HuH-7.5 (cell line): ENCODE measurements at regions not wholly inside any gene's neighbourhood (a gene's known extent, or its start where the extent isn't known, plus 50 kb on each side); places are given as distances from the start of the nearest gene placed in this dataset.

Experiments used
- DNase-seq: peaks from one replicate; pipeline ENCODE4 v3.0.0; 2011; ENCODE audit warnings: low spot score

GRCh38 chr4:8710946-8711345 is 118.4 kb downstream of the CPZ start:
- DNase-seq = no peak

GRCh38 chr4:8710416-8710815 is 117.9 kb downstream of the CPZ start:
- DNase-seq = no peak

DNA sequence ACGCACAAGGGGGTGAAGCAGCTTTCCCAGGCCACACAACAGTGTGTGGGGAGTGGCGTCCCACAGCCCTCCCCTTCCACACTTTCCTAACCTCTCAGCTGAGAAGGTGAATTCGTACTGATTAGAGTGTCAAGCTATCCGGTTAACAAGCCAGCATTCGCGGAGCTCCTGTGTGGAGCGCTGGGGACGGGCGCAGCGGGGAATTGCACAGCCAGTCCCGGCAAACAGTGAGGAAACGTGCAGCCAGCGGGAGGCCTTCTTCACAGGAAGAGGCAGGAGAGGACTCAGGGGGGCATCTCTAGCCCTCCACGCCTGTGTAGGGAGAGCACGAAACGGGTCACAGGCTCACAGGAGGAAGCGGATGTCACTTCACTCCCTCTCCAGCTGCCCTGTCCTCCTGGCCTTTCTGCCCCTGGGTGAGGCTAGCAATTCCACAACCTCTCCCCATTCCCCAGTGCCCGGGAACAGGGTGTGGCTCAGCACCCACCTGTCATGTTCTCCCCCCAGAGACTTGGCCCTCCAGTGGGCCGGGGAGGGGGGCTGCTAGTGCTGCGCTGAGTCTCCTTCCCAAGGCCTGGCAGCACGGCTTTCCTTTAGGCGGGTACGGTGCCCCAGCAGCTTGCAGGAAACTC is 117.3 kb downstream of the CPZ start:
- no peak for DNase-seq

- DNase-seq = no peak
Observed at GRCh38 chr4:8709050-8709728, 116.6 kb downstream of the CPZ start.

GRCh38 chr4:8708401-8709021 is 115.9 kb downstream of the CPZ start:
- DNase-seq = no peak

DNA sequence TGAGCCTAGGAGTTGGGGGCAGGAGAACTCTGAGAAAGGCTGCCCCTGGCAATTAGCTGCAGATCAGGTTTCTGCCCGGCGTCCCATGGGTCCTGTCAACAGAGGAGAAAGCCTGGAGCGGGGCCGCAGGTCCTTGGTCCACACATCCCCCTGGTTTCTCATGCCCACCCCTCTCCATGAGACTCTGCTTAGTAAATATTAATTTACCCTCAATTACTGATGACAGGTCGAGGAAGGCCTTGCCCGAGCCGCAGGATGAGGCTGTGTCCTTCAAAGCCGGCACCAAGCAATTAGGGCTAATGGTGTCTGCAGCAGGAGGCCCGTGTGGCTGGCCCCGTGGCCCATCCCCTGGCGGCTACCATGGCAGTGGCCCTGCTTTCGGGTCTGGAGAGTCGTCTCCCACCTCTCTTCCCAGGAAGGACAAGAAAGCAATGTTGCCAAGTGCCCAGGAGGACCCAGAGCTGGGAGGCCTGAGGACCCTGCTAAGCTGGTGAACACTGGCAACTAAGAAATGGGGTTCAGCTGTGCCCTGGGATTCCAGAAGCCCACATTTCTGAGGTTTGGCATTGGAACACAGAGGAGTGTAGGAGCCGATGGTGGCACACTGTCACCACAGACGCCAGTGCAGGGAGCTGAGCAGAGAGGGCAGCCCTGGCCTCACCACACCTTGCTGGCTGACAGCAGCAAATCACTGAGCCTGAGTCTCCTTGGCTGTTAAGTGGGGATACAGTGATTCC is 114.6 kb downstream of the CPZ start:
- no peak for DNase-seq

- DNase-seq = no peak
Observed at GRCh38 chr4:8706216-8707044, 113.9 kb downstream of the CPZ start.

DNA sequence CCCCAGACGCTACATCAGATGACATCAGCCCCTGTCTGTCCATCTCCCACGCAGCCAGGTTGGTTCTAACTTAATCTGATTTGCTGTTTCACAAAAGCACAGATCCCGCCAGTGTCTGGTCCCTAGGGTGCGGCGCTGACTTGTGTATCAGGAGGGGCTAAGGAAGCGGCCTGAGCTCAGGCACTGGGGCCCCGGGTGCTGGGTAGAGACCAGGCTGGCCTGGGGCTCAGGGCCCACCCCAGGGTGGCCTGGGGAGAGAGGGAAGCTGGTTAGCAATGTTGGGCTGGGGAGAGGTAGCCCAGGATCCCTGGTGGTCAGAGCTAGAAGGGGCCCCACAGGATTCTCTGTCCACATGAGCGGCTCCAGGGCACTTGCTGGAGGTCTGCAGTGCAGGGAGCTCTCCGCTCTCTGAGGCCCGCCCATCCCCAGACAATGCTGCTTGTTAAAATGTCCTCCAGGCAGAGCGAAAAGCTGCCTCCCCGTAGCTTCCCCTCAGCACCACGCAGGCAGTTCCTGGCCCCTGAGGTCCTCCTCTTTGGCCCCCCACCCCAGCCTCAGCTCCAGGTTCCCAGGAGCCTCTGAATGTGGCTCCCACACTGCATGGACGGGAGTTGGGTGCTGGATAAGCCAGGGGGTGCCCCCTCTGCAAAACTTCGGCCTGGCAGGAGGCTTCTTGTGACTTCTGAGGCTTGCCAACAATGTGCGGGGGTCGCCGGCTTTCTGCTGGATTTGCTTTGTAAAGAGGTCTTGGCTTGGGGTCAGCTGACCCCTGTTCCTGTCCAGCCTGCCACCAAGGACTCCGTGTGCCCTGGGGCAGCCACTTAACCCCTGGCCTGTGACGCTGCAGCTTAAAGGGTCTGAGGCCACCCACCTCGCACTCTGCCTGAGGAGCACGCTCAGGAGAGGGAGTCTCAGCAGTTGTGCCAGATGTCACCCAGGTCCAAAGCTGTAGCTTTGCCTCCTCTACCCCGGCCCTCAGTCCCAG is 112.9 kb downstream of the CPZ start:
- no peak for DNase-seq

GRCh38 chr4:8704632-8705031 is 112.1 kb downstream of the CPZ start:
- no peak for DNase-seq

DNA sequence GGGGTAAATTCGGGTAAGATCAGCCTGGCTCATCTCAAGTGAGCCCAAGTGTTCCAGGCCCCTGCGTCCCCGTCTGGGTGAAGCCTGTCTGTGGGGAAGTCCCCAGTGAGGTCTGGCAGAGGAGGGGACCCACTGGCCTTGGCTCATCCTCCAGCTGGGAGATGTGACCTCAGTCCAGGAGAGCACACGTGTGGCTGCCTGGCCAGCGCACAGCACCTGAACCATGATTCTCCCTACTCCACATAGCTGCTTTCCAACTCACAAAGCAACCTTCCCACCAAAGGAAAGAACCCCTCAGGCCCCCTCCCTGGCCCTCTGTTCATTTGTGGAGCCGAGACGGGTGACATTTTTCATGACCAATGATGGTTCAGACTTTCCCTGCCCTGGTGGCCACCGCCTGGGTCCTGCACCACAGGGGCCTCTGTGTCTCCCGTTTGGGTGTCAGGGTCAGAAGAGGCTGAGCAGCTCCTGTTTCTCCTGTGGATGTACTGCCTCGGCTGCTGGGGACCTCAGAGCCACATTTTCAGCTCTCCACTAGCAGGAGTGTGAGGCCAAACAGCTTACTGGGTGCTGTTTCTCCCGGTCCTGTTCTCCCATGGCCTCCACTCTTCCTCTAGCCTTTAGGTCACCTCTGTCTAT is 111.4 kb downstream of the CPZ start:
- DNase-seq = no peak

- DNase-seq = no peak
Observed at GRCh38 chr4:8703401-8703696, 110.8 kb downstream of the CPZ start.

GRCh38 chr4:8702516-8703400 is 110.2 kb downstream of the CPZ start:
- no peak for DNase-seq

GRCh38 chr4:8702020-8702495 is 109.5 kb downstream of the CPZ start:
- DNase-seq = no peak

- DNase-seq = no peak
Observed at GRCh38 chr4:8701126-8702019, 108.8 kb downstream of the CPZ start.

DNA sequence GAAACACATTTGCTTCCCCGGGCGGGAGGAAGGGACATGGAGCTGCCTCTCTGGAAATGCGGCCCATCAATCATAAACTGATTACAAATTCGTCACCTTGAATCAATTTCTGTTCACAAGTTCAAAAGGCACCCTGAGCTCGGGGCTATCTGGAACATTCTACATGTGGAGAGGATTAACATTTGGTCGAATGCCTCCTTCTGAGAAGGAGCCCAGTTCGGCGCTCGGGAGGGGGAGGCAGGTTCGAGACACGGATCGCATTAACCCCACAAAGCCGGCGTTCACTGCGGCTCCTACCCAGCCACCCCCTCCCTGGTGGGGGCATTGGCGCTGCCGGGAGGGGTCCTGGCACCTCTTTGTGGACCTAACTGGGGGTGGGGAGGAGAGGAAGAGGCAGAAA is 108.0 kb downstream of the CPZ start:
- no peak for DNase-seq

- no peak for DNase-seq
Observed at GRCh38 chr4:8699479-8700145, 107.0 kb downstream of the CPZ start.

DNA sequence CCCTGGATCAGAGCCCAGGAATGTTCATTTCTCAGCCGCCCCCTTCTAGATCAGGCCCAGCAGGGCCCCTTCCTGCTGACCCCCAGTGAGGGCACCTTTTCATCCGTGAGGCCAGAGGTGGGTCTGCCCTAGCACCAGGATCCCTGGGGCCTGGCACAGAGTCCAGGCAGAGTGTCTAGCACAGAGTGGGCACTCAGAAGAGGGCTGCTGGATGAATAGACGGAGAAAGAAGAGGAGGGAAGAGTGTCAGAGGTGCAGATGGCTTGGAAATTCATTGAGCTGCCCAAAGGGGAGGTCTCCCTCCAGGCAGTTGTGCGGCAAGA is 106.5 kb downstream of the CPZ start:
- no peak for DNase-seq
